ENCODE measurements at regions not wholly inside any gene's neighbourhood (a gene's known extent, or its start where the extent isn't known, plus 50 kb on each side); places are given as distances from the start of the nearest gene placed in this dataset.

DNA sequence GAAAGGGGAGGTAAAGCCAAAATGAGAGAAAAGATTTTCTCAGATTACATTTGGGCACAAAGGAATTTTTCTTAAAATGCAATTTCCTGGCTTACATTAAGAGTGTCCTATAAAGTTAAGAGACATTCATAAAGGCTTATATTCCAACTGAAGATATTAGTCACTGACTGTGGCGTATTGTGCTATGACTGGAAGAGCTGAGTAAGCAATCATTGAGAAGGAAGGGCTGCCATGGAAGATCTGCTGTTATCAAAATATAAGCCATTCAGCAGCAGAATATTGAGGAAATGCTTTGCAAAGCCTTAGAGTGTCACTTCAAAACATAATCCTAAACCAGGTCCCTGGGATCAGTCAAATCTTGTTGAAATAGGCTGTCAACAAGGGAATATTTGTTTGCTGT, 593.9 kb downstream of the TUSC7 start:
- no peak for DNase-seq (ENCODE audit: low spot score)

DNA sequence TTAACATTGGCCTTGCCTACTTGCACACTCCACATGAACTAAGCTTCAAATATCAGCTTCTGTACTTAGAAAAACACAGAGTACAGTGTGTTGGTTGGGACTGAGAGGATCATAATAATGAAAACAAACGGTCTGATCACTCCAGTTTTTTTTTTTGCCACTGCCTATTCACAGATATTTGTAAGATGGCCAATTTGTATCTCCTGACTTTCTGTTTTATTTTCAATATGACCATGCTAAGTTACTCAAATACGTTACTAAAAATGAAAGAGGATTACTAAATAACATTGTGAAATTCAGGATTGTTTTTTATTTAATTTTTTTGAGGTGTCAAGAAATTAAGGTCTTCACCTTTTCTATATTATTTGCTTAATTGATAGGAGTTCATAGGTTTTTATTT, 595.1 kb downstream of the TUSC7 start:
- no peak for DNase-seq (ENCODE audit: low spot score)

DNA sequence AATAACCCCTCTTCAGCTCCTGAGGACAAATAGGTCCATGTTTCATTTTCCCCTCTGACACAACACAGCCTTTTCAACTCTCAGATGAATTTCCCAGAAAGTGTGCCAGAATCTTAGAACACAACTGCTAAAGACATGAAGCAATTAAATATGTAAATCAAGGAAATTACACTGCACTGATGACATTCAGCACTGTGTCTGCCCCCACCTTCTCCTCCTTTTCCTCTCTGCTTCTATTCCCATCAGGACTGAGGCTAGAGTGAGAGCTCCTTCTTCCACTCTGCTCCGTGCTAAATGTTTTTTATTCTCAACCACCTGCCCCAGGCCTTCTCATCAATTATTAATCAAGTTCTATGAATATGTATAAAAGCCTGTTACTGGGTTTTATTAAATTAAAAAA, 596.1 kb downstream of the TUSC7 start:
- DNase-seq (ENCODE audit: low spot score): no peak

DNA sequence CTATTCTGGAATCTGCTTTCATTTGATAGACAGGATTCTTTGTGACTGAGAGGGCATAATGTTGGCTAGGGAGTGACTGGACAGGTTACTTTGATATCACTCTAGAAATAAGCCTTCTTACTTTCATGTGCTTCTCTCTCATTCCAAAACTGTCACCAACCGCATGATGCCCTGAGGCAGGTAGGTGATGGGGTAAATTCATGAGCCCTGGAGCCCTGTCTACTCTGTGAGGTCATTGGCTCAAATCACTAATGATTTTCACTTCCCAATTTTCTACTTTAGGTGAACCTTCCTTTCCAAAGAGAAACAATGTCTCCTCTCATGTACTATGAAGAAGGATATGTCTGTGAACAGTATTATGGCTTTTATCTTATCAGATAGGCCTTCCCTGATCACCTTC, 596.7 kb downstream of the TUSC7 start:
- no peak for DNase-seq (ENCODE audit: low spot score)

DNA sequence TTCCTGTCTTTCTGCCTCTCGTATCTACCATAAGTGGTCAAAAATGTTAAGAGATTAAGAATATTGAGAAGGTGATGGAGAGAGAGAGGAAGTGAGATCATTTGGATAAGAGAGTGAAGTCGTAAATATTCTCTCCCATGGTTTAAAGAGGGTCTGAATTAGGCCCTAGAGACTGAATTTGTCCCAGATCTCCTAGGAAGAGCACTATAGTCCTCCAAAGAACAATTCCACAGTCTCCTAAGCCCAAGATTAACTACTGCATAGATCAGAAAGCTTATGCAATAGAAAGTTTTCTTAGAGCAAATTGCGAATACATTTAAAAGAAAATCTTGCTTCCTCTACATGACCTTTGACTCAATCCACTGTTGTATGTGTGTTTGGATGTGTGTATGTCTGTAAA, 598.8 kb downstream of the TUSC7 start:
- DNase-seq (ENCODE audit: low spot score): no peak

DNA sequence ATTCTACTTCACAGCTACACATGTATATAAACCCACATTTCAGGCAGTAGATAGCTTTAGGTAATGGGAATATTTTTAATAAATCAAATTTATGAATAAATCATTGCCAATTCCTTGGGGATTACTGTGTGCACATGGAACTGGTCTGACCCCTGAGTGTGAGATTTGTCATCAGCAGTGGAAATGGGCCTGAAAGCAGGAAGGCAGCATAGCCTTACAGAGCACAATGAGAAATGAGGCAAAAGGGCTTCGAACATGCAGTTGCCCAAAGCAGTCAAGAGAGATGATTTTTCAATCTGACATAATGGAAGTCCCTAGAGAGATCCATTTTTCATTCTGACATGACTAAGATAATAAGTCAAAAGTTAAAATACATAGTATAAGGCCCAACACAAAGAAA, 599.2 kb downstream of the TUSC7 start:
- no peak for DNase-seq (ENCODE audit: low spot score)

DNA sequence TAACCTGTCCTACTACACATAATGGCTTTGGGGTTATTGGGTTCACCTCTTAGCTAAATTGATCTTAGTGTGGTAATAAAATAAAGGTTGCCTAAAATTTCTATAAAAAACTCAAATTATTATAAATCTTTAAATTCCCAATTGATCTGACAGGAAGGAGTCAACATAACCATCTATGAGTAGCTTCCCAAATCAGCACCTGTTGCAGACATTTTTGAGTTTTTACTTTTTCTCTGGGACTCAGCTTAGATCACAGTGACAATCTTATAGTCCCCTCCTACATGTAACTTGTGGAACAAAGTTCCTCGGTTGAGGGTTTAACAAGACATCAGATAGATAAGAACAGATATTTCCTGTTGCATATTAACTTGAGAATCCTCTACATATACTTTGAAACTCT, 601.0 kb downstream of the TUSC7 start:
- no peak for DNase-seq (ENCODE audit: low spot score)

DNA sequence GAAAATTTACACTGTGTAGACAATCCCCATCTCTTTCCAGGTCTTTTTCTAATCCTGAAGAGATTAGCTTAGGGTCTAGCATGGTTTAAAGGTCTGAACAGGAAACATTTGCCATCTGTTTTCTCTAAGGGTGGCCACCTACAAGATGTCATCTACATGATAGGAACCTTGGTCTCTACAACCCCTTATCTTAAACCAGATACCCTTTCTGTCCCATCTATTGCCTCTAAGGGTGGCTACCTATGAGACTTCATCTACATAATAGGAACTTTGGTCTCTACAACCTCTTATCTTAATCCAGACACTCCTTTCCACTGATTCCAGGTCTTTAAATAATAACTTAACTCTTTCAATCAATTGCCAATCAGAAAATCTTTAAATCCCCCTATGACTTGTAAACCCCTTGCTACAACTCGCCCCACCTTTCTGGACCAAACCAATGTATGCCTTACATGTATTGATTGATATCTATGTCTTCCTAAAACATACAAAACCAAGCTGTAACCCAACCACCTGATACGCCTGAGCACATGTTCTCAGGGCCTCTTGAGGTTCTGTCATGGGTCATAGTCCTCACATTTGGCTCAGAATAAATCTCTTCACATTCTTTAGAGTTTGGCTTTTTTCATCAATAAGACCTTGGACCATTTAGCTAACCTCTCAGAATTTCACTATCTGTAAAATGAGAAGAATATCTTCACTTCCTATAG, 605.0 kb downstream of the TUSC7 start:
- no peak for DNase-seq (ENCODE audit: low spot score)

DNA sequence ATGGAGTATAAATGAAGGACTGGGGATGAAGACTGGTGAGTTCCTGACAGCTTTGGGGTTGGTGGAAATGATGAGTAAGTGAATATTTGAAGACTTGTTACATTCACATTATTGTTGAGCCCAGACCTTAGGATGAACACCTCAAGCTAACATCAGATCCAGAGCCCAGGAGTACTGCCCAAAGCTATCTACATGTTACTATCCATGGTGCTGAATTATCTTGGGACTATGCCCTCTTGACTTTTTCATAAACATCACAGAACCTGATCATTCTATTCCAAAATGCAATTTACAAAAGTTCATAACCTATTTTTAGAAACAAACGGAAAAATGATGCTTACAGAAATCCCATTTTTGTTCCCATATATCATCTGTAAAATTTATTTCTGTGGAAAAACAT, 613.3 kb downstream of the TUSC7 start:
- DNase-seq (ENCODE audit: low spot score): peak; percentile 25

DNA sequence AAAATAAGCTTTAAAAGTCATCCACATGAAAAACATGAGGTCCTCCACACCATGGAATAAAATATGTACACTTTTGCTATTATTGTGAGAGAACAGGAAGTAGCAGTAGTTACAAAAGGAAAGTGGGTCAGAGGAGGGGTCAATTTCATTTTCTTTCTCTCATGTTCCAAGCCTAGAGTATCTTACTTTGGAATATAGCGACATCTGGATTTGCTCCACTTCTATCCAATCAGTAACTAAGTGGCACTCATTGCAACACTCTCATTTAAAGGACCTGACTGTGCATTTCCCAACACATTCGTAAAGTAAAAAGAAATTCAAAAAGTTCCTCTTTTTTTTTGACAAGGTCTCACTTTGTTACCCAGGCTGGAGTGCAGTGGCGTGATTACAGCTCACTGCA, 637.3 kb downstream of the TUSC7 start:
- no peak for DNase-seq (ENCODE audit: low spot score)

DNA sequence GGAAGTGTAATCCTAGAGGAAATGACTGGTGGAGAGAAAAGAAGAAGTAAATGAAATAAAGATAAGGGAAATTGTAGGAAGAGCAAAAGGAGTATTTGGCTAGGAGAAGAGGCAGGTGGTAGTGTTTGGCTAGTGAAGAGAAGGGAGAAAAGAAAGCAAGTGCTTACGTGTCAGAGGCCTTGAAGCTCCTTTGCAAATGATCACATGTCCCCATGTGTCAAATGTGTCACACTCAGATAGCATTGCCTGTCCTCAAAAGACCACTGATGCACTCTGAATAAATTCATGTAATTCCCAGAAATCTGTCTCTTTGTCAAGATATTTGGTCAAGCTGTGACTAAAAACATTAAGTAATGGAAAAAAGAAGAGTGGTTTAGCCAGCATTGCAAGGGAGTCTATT, 639.3 kb downstream of the TUSC7 start:
- no peak for DNase-seq (ENCODE audit: low spot score)

DNA sequence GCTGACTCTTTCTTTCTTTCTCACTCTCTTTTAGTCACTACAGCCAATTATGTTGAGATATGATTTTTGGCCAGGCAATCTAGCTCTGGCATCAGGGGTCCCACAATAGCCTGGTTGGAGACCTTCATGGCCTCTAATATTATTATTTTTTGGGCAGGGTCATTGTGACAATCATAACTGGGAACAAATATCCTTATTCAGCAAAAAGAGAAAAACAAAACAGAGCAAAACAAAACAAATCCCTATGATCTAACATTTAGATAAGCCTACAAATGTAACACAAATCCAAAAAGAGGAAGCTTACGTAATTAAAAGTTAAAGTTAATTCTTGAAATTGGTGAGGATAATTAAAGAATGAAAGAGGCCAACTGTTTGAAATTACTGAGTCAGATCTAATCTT, 640.0 kb downstream of the TUSC7 start:
- no peak for DNase-seq (ENCODE audit: low spot score)

DNA sequence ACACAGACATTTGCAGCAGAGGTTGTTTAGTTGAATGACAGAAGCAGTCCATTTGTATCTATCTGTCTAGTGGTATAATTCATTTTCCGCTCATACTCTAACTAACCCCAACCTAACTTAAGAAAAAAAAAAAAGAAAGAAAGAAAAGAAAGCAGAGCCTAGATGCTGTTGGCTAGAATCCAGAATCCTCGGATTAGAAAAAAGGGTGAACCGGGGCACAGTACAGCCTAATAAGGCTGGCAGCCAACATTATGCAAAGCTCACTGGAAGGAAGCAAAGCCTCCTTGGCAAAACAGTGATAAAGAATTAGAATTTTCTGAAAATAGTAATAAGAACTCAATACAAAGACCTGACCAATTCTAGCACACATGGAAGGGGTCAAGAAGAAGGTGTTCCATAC, 640.8 kb downstream of the TUSC7 start:
- DNase-seq (ENCODE audit: low spot score): no peak

DNA sequence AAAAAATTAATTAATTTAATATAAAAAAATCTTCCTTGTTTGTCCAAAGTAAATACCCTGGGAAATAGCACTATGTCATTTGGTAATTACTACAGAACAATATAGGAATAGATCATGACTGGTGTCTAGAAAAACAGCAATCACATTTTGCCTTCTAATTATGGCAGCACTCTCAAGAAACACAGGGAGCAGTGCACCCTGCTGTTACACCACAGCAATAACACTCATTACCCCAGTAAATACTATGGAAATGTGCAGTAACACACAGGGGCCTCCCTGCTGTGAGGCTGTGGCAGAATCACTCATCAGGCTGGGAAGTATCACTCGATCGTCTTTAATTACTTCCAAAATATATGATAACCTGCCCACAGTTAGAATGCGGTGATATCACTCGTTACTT, 646.0 kb downstream of the TUSC7 start:
- no peak for DNase-seq (ENCODE audit: low spot score)

DNA sequence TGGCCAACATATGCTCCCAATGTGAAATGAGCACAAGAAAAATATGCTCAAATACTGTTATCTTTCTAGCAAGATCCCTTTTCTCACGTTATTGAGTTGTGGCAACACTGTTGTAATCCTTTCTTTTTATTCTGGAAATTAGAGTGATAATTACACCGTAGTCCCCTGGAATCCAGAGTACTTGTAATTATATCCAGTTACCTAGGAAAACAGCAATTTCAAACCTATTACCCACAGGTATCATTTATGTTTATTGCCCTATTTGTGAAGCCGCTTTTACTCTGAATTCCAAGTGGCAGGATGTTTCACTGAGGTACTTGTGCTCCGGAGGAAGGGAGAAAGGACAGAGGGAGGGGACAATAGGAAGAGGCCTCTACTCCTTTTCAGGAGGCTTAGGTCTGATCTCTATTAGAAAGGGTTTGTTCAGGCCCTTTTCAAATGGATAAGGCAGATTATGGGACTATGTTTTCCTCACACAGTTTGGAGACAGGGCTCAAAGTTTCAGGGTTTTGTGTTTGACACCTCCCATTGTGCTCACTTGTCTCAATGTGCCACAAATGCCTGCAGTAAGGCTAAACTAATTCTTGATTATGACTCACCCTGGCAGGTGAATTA, 646.6 kb downstream of the TUSC7 start:
- no peak for DNase-seq (ENCODE audit: low spot score)

DNA sequence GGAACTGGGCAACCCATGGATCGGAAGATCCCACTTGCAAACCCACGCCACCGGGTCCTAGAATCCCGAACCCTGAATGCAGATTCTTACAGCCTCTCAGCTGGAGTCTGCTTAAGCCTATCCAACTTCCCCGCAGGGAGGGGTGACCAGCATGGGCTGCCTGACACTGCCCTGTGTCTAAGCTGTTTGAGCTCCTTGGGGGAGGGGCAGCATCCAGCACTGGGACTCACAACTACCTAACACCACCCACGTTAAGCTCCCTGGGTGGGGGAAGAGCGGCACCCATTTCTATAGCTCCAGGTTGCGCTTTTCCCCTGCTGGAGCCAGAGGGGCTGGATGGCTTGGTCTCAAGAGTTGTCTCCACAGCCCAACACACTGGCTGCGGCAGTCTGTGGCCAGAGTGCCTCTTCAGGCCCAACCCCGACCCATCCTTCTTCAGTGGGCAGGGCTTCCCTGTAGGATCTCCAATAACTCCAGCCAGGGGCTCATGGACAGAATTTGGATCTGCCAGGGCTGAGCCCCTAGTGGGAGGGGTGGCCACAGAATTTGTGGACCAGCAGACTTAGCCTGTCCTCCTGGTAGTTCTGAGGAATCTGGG, 649.2 kb downstream of the TUSC7 start:
- DNase-seq (ENCODE audit: low spot score): no peak

DNA sequence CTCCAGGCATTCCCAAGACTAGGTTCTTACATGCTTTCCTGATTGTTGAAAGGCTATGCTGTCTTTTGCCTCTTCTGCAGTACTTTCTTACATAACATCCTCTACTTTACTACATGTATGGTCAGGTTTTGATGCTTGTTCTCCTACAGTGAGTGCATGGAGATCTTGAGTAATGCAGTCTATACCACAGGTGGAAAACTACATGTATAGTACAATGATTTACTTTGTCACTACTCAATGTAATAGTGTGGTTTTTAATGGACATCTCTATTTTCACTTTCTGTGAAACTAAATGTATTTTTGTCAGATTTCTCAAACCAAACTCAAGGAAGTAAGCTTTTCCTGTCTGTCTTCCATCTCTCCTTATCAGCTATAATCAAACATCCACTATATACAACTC, 657.0 kb downstream of the TUSC7 start:
- no peak for DNase-seq (ENCODE audit: low spot score)

DNA sequence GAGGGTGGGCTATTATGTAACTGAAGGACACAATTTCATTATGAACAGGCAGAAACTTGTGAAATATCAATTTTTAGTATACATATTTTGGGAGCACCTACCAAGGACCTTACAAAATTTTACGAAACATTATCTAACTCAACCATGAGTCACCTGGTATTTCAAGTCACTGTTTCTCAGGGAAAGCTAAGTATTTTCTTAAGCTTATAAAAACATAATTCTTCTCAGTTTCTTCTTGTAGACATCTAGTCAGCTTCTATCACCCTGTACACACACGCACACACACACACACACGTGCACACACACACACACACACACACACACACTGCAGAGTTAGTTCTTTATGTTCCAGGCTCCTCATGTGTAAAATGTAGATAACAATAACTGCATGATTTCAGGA, 658.3 kb downstream of the TUSC7 start:
- DNase-seq (ENCODE audit: low spot score): no peak

DNA sequence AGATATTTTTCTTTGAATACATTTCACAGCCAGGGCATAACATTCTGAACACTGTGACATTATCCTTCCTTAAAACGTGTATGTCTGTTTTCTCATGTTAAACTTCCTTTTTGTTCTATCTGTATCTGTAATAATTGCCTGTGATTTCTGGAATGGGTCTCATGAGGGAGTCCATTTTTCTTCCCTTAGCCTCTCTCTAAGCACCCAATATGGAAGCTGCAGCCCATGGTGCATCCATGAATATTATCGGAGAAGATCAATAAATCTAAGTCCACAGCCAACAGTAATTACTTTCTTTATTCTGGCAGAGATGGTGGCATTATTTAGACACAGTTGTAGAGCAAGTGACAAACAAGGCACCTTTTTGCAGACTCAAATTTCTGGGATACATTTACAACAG, 671.1 kb downstream of the TUSC7 start:
- no peak for DNase-seq (ENCODE audit: low spot score)

DNA sequence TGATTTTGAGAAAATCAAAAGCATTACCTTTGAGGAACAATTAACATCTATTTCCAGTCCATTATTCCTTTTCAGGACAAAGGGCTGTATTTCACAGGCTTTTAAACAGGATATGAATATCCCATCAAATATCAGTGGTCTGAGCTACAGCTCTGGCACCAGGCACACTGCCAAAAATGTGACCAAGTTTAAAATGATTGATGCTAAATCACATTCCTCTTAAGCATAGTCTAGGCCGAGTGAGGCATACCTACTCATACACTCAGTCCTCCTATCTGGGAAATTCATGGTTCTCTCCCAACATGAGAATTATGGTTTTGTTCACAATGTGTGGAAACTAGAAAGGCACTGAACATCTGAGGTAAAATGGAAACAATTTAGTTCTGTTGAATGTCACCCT, 683.5 kb downstream of the TUSC7 start:
- DNase-seq (ENCODE audit: low spot score): no peak

DNA sequence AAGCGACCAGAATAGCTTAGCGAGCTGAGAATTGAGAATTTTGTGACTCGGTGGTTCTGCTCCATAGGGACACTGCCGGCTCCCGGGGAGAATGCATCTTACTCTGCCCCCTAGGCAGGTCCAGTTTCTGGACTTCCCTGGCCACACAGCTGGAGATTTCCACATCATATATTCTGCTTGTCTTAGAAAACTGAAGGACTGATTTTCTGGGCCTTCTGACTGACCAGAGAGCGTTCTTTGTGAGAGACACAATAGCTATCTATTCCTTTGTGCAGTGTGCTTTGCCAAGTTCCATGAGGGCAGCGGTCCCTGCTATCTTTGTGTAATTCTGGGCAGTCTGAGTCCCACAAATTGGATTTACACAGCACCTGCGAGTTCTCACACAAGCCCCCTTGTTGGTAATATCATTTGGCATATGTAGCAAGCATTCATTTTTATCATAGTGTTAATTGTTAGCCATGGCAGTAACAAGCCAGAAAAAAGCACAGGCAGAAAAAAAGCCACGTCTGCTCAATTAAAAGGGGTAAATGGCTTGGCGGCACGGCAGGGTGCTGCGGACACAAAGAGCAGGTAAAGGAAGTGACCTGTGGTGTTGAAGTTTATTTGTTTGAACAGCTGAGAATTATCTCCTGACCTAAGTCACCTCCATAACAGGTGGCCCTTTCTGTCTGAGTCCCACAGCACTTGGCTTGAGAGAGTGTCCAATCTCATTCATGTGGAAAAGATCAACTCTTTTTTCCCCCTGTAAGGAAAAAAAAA, 688.7 kb downstream of the TUSC7 start:
- no peak for DNase-seq (ENCODE audit: low spot score)

DNA sequence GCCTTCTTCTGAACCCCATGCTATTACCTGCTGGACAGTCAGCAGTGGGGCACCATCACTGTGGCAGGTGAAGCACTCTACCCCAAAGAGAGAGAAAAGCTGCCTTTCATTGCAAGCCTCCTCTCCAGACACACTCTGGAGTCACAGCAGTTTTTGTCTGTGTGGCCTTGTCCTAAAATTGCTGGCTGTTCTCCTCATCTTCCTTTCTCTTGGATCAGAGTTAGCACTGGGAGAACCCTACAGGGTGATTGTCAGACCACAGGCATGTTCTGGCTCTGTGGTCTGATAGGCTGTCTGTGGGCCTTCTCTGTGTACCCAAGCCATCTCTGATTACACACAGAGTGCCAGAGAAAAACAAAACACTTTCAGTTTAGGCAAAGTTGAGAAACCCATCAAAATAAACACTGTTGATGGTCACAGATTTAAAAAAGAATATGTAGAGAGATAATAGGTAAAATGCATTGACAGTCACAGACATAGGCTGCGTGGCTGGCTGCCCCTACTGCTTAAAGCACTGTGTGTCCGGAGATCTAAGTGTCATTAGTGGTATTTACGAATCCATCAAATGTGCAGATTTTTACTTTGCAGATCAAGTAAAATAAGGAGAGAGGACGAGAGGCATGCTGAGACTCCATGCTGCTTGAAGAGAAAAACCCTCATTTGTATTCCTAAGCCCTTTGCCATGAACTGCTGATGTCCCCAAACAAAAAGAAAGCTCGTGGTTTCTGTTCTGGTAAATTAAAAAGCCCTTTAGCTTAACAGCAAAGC, 689.9 kb downstream of the TUSC7 start:
- DNase-seq (ENCODE audit: low spot score): no peak
